ENCODE measurements at regions not wholly inside any gene's neighbourhood (a gene's known extent, or its start where the extent isn't known, plus 50 kb on each side); places are given as distances from the start of the nearest gene placed in this dataset.

DNA sequence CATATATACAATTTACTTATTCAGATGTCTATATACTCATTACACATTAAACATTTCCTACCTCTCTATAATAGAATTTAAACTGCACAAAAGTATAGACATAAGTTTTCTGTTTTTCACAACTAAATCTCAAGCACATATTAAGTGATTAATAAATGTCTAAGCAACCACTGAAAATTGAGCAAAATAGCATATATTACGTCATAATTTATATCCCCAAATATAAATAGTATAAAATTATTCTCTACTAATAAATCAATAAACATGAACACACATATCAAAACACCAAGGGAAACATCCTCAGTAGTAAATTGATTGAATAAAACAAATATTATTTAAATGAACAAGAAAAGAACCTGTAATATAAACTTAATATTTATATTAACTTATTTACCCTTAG, 865.1 kb downstream of the CDH18 start:
- H3K9me3 ChIP-seq (ENCODE audit: insufficient read depth in 2 of 2, low read depth in 1 of 2, low read length in 1 of 2) = no peaks in the 10 kb centered on the region
- H2AFZ ChIP-seq (ENCODE audit: low read length) = no peak overlapping the region
- H3K36me3 ChIP-seq (ENCODE audit: control insufficient read depth in 2 of 4, insufficient read depth in 4 of 4, low read length in 3 of 4) = no peaks in the 10 kb centered on the region
- no peak overlapping the region for H3K23ac ChIP-seq (ENCODE audit: insufficient read length)
- H2BK120ac ChIP-seq (replicated peaks; ENCODE audit: low read depth, low read length) = no peak overlapping the region
- H3K4me2 ChIP-seq (ENCODE audit: insufficient read depth in 1 of 2, low read depth in 2 of 2, low read length in 2 of 2) = no peak overlapping the region
- H3K27me3 ChIP-seq (replicated peaks in 1 of 4; ENCODE audit: control insufficient read depth in 3 of 4, extremely low read depth in 1 of 4, insufficient read depth in 3 of 4, low read length in 3 of 4) = no peaks in the 10 kb centered on the region
- WGBS, 2 experiments (ENCODE audit: extremely low coverage in 1 of 2, insufficient coverage in 1 of 2, insufficient read length in 1 of 2, insufficient replicate concordance in 2 of 2, low coverage in 1 of 2, low lambda C conversion rate in 2 of 2, missing lambda C conversion rate in 1 of 2) = 81% methylated on average over 1 of the region's 1 CpG; no CpG with 5 or more reads in 1 of the 2 experiments
- CTCF ChIA-PET (ENCODE audit: partially characterized antibody) = no interaction called here
- POLR2A ChIA-PET (ENCODE audit: partially characterized antibody) = no interaction called here
- no peak overlapping the region for H3K14ac ChIP-seq (ENCODE audit: insufficient read length)
- H3K79me1 ChIP-seq (ENCODE audit: low read depth, low read length) = no peaks in the 10 kb centered on the region
- FAIRE-seq (no peak), DNase-seq (ENCODE audit: low read depth in 1 of 2, low spot score in 2 of 2) (no peak)
- H4K5ac ChIP-seq (ENCODE audit: insufficient read length, low read depth, low read length) = no peak overlapping the region
- H3K56ac ChIP-seq (replicated peaks; ENCODE audit: insufficient read length, low read depth, low read length) = no peak overlapping the region
- no peak overlapping the region for H3K4ac ChIP-seq (replicated peaks; ENCODE audit: insufficient read length, low read depth, low read length)
- no peaks in the 10 kb centered on the region for H3K79me2 ChIP-seq (ENCODE audit: control insufficient read depth in 1 of 2, insufficient read depth in 2 of 2, low read length in 2 of 2)
- no peak overlapping the region for H2BK5ac ChIP-seq (ENCODE audit: low read depth, low read length)
- H3K18ac ChIP-seq (ENCODE audit: extremely low read depth, low read length) = no peak overlapping the region
- H3K4me3 ChIP-seq (ENCODE audit: extremely low read depth in 1 of 4, insufficient read depth in 2 of 4, low read depth in 3 of 4, low read length in 4 of 4) = no peak overlapping the region
- no peak overlapping the region for H2AK5ac ChIP-seq (ENCODE audit: low read depth, low read length)
- H4K91ac ChIP-seq (replicated peaks; ENCODE audit: insufficient read length, low read length) = no peak overlapping the region
- H2BK15ac ChIP-seq (ENCODE audit: low read length) = no peak overlapping the region
- no peak overlapping the region for H2BK20ac ChIP-seq (ENCODE audit: low read length)
- TF ChIP-seq CREB1 (IDR thresholded peaks at IDR 0.05) (no peak), BACH1 (IDR thresholded peaks at IDR 0.05; ENCODE audit: low read length) (no peak), CHD1 (IDR thresholded peaks at IDR 0.05; ENCODE audit: low read depth, low read length) (no peak), YY1 (IDR thresholded peaks at IDR 0.05; ENCODE audit: low read depth, low read length) (no peak), CBX5 (IDR thresholded peaks at IDR 0.05; ENCODE audit: low read depth, low read length) (no peak), TBP (IDR thresholded peaks at IDR 0.05; ENCODE audit: low read depth, low read length) (no peak), CHD2 (IDR thresholded peaks at IDR 0.05; ENCODE audit: low read length) (no peak), CEBPB (IDR thresholded peaks at IDR 0.05; ENCODE audit: low read depth, low read length) (no peak), ZNF274 (IDR thresholded peaks at IDR 0.05; ENCODE audit: borderline replicate concordance, extremely low read depth, low read length) (no peak), MAFK (IDR thresholded peaks at IDR 0.05; ENCODE audit: low read depth, low read length) (no peak), POLR2A (IDR thresholded peaks at IDR 0.05; ENCODE audit: control extremely low read depth in 1 of 2, low read depth in 2 of 2, low read length in 2 of 2) (no peak), JUN (IDR thresholded peaks at IDR 0.05; ENCODE audit: low read depth, low read length) (no peak), SAP30 (IDR thresholded peaks at IDR 0.05; ENCODE audit: insufficient read depth, insufficient replicate concordance, low read length) (no peak)
- TF ChIP-seq, protein P1, sequence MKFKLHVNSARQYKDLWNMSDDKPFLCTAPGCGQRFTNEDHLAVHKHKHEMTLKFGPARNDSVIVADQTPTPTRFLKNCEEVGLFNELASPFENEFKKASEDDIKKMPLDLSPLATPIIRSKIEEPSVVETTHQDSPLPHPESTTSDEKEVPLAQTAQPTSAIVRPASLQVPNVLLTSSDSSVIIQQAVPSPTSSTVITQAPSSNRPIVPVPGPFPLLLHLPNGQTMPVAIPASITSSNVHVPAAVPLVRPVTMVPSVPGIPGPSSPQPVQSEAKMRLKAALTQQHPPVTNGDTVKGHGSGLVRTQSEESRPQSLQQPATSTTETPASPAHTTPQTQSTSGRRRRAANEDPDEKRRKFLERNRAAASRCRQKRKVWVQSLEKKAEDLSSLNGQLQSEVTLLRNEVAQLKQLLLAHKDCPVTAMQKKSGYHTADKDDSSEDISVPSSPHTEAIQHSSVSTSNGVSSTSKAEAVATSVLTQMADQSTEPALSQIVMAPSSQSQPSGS (IDR thresholded peaks at IDR 0.05; ENCODE audit: low read length) = no peak
- no peaks in the 10 kb centered on the region for H3K23me2 ChIP-seq (ENCODE audit: low read depth, low read length)
- H2BK12ac ChIP-seq (ENCODE audit: low read depth, low read length) = no peak overlapping the region
- H4K20me1 ChIP-seq (replicated peaks in 1 of 2; ENCODE audit: control insufficient read depth in 1 of 2, insufficient read depth in 2 of 2, low read length in 2 of 2) = no peaks in the 10 kb centered on the region
- H4K8ac ChIP-seq (ENCODE audit: extremely low read depth, insufficient read depth, low read length) = no peak overlapping the region
- no peak overlapping the region for H3K27ac ChIP-seq (ENCODE audit: low read depth, low read length)
- H3K9ac ChIP-seq (replicated peaks in 1 of 4; ENCODE audit: extremely low read depth in 1 of 4, low read depth in 3 of 4, low read length in 3 of 4) = no peak overlapping the region
- H3K4me1 ChIP-seq (replicated peaks in 1 of 4; ENCODE audit: control insufficient read depth in 3 of 4, insufficient read depth in 4 of 4, low read length in 3 of 4) = no peaks in the 10 kb centered on the region

Measured in H1 (cell line).